ENCODE measurements at regions not wholly inside any gene's neighbourhood (a gene's known extent, or its start where the extent isn't known, plus 50 kb on each side); places are given as distances from the start of the nearest gene placed in this dataset.

GRCh38 chr5:2530609-2531008 is 220.9 kb downstream of the IRX2 start:
- DNase-seq: no peak

- DNase-seq: no peak
Observed at GRCh38 chr5:2529371-2530092, 221.9 kb downstream of the IRX2 start.

GRCh38 chr5:2525351-2525750 is 226.1 kb downstream of the IRX2 start:
- DNase-seq: no peak

GRCh38 chr5:2524620-2525019 is 226.9 kb downstream of the IRX2 start:
- DNase-seq: no peak

GRCh38 chr5:2523180-2523579 is 228.3 kb downstream of the IRX2 start:
- no peak for DNase-seq

- DNase-seq: no peak
Observed at GRCh38 chr5:2522372-2522771, 229.1 kb downstream of the IRX2 start.

GRCh38 chr5:2519153-2519552 is 232.3 kb downstream of the IRX2 start:
- no peak for DNase-seq

GRCh38 chr5:2517451-2517850 is 234.0 kb downstream of the IRX2 start:
- DNase-seq: no peak

GRCh38 chr5:2515180-2515764 is 236.2 kb downstream of the IRX2 start:
- DNase-seq: no peak

- no peak for DNase-seq
Observed at GRCh38 chr5:2514484-2514883, 237.0 kb downstream of the IRX2 start.

DNA sequence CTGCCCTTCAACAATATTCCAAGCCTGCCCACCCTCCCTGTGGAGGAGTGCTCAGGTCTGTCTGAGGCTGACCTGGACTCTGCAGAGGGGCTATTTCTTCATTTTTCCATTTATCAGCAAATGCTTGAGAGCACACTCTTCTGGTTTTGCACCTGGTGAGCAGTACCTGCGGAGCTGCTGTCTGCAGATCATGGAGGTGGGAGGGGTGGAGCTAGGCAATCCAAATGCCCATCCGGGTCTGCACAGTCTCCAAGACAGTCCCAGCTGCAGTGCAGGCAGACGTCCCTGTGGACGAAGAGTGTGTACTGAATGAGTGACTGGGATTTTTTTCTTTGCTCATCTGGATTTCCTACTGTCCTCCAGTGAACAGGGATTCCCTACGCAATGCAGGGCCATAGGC is 239.8 kb downstream of the IRX2 start:
- DNase-seq: no peak

DNA sequence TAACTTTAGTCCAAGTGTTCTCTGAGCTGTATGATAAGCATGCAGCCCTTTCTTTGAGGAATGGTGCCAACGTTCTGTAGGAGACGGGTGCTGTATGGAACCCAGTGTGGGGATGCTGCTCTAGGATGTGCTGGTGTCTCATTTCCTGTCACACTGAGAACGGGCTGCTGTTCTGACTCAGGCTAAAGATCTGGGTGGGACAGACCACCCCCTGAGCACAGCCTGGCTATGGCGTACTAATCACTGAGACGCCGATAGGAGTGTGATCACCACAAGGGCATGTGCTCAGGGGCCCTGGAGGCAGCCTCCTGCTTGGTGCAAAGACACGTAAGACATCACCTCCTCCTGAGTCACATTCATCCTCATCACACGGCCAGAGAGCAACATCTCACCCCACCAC is 240.4 kb downstream of the IRX2 start:
- no peak for DNase-seq

GRCh38 chr5:2509527-2509926 is 241.9 kb downstream of the IRX2 start:
- no peak for DNase-seq

- no peak for DNase-seq
Observed at GRCh38 chr5:2508514-2508913, 243.0 kb downstream of the IRX2 start.

- no peak for DNase-seq
Observed at GRCh38 chr5:2507611-2508010, 243.9 kb downstream of the IRX2 start.

GRCh38 chr5:2506603-2507002 is 244.9 kb downstream of the IRX2 start:
- no peak for DNase-seq

DNA sequence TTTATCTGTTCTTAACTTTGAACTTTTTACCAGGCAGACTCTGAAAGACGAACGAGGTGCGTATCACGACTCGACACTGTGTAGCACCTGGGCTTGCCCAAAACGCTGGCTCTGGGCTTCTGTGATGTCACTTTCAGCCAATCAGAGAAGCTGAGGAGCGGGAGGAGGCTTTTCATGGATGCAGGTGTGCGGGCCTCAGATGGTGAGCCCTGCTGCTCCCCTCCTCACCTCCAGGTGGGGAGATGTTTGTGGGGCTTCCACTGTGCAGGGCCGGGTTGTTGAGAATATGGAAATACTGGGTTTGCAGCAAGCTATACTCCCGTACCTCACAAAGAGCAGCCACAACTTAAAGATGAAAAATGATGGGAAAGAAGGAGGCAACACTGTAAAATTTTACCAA is 246.3 kb downstream of the IRX2 start:
- DNase-seq: no peak

- no peak for DNase-seq
Observed at GRCh38 chr5:2502970-2503594, 248.4 kb downstream of the IRX2 start.

DNA sequence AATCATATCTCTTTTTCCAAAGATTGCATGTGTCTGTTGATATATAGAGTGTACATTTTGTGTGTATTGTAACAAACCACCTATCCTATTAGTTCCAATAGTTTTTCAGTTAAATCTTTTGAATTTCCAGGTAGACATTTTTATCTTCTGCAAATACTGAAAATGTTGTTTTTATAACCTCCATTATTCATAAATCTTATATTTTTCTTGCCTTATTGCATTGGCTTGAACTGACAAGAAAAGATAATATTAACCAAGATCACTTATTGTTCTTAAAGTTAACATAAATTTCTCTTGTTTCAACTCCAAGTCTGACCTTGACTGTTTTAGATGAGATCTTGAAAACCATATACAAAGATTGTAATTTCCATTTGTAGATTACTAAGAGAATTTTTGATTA is 251.6 kb downstream of the IRX2 start:
- no peak for DNase-seq

DNA sequence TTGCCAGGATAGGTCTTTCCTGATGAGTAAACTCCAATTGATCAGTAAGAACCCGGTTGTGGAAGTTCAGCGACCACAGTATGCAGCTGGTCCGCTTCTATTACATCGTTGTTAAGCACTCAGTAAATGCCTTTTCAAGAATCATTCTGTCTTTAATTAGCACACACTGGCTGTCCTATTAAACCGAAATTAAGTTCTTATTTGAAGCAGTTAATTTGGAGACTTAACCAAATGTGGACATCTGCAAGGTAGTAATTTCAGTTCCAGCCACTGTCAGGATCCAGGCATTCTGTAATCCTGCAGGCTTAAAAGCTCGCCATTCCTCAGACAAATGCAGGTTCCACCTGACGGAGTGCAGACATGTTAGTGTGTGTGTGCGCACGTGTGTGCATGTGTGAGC is 254.6 kb downstream of the IRX2 start:
- no peak for DNase-seq

DNA sequence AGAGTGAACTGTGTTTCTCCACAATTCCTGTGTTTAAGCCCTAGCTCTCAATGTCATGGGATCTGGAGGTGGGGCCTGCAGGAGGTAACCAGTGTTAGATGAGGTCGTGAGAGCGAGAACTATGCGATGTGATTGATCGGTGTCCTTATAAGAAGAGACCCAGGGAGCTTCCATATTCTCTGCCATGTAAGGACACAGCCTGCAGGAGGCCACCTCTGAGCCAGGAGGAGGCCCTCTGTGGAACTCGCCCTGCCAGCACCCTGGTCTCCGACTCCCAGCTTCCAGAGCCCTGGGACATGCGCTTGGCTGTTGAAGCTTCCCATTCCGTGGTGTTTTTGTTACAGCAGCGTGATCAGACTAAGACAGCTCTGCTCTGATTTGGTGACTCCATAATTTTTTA is 255.4 kb downstream of the IRX2 start:
- DNase-seq: no peak

DNA sequence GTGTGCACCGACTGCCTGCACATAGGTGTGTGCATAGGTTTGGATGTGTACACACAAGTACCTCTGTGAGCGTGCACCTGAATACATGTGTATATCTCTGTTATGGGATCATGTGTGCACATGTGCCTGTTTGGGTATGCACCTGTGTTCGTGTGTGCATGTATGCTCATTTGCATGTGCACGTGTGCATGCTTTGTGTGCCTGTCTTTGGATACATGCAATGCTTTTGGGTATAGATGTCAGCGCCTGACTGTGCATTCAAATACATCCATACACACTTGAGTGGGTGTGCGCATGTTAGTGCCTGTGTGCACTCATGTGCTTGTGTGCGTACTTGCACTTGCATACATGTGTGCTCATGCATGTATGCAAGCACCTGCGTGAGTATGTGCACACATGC is 258.1 kb downstream of the IRX2 start:
- no peak for DNase-seq

GRCh38 chr5:2492476-2492875 is 259.0 kb downstream of the IRX2 start:
- DNase-seq: no peak

GRCh38 chr5:2491846-2492245 is 259.6 kb downstream of the IRX2 start:
- no peak for DNase-seq

DNA sequence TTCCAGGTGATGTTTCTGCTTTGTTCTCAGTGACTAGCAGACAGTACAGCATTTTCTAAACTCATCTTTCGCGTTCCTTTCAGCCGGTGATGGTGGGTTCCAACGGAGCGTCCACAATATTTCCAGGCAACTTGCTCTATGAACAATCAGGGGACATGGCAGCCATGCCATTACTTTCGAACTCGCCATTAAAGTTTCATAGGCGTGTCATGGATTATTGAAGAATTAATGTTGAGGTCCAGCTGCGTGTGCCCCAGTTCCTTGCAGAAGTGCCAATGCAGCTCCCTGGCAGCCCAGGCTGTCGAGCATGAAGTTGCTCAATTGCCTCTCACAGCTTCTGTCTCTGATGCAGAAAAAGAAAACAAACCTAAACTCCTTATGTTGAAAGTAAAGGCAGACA is 262.2 kb downstream of the IRX2 start:
- no peak for DNase-seq
